Lower lobe of right lung (tissue), 2 donors: ENCODE measurements at regions not wholly inside any gene's neighbourhood (a gene's known extent, or its start where the extent isn't known, plus 50 kb on each side); places are given as distances from the start of the nearest gene placed in this dataset.

Experiments
- ATAC-seq, 2 donors: fragments of 200-7000 bp; cut with Tn5 transposase; one replicate each; pipeline ENCODE4 v1.9.1; 2020 to 2022; ENCODE audit warnings: mild to moderate bottlenecking in 2 of 2, moderate library complexity in 2 of 2
- DNase-seq: peaks from one replicate; pipeline ENCODE4 v3.0.0-alpha.2; 2020
- H3K27ac ChIP-seq: fragments of 200-600 bp; one replicate; pipeline ENCODE4 v1.8.0; 2022
- H3K27me3 ChIP-seq: fragments of 200-600 bp; one replicate; pipeline ENCODE4 v1.8.0; 2022; ENCODE audit warnings: low read depth
- H3K36me3 ChIP-seq: fragments of 200-600 bp; one replicate; pipeline ENCODE4 v1.8.0; 2022; ENCODE audit warnings: mild to moderate bottlenecking
- H3K4me1 ChIP-seq: fragments of 200-600 bp; one replicate; pipeline ENCODE4 v1.8.0; 2022
- H3K4me3 ChIP-seq: fragments of 200-600 bp; one replicate; pipeline ENCODE4 v1.8.0; 2022; ENCODE audit warnings: mild to moderate bottlenecking
- H3K9me3 ChIP-seq: fragments of 200-600 bp; one replicate; pipeline ENCODE4 v1.8.0; 2022
- CTCF ChIP-seq: fragments of 200-600 bp; IDR thresholded peaks from one replicate; pipeline ENCODE4 v1.8.0; 2022; ENCODE audit warnings: antibody characterized with exemption, mild to moderate bottlenecking
- intact Hi-C: fragments of 100-400 bp; cut with DNase I; formaldehyde crosslinking; loops from one replicate; pipeline ENCODE4 v1.11.0; 2022
- donor health status: DM: no; HTN: yes; CAD: no; lungs with severe emphysema.

GRCh38 chr6:56400273-56400672 is 152.9 kb upstream of the COL21A1 start:
- DNase-seq (no peak), ATAC-seq (peak in 1 of 2 donors; percentile 24)
- no peak overlapping the region for H3K27ac ChIP-seq
- no peaks in the 10 kb centered on the region for H3K4me1 ChIP-seq
- H3K27me3 ChIP-seq: no peaks in the 10 kb centered on the region
- intact Hi-C loops: no loop called here
- no peak for TF ChIP-seq CTCF
- no peak overlapping the region for H3K4me3 ChIP-seq
- H3K36me3 ChIP-seq: no peaks in the 10 kb centered on the region
- no peaks in the 10 kb centered on the region for H3K9me3 ChIP-seq

- DNase-seq (no peak), ATAC-seq (peak in 1 of 2 donors; percentile 28)
- intact Hi-C loops: no loop called here
- Histone ChIP-seq H3K4me1 (no peaks in the 10 kb centered on the region), H3K9me3 (no peaks in the 10 kb centered on the region), H3K27ac (no peak overlapping the region), H3K27me3 (no peaks in the 10 kb centered on the region), H3K36me3 (no peaks in the 10 kb centered on the region), H3K4me3 (no peak overlapping the region)
- TF ChIP-seq CTCF: no peak
Observed at GRCh38 chr6:56399672-56400263, 152.4 kb upstream of the COL21A1 start.

GRCh38 chr6:56399250-56399671 is 151.9 kb upstream of the COL21A1 start:
- Histone ChIP-seq H3K27ac (no peak overlapping the region), H3K36me3 (no peaks in the 10 kb centered on the region), H3K4me1 (no peaks in the 10 kb centered on the region), H3K4me3 (no peak overlapping the region), H3K9me3 (no peaks in the 10 kb centered on the region), H3K27me3 (no peaks in the 10 kb centered on the region)
- TF ChIP-seq CTCF: no peak
- DNase-seq: no peak
- peak in 1 of 2 donors; percentile 21 for ATAC-seq
- intact Hi-C loops: no loop called here

- Histone ChIP-seq H3K36me3 (no peaks in the 10 kb centered on the region), H3K27ac (no peak overlapping the region), H3K27me3 (no peaks in the 10 kb centered on the region), H3K9me3 (no peaks in the 10 kb centered on the region), H3K4me1 (no peaks in the 10 kb centered on the region), H3K4me3 (no peak overlapping the region)
- DNase-seq (no peak), ATAC-seq (no peak)
- intact Hi-C loops: no loop called here
- TF ChIP-seq CTCF: no peak
Observed at GRCh38 chr6:56396435-56396834, 149.1 kb upstream of the COL21A1 start.

GRCh38 chr6:56393615-56394612 is 146.5 kb upstream of the COL21A1 start:
- Histone ChIP-seq H3K36me3 (no peaks in the 10 kb centered on the region), H3K27me3 (no peaks in the 10 kb centered on the region), H3K27ac (no peak overlapping the region), H3K4me1 (no peaks in the 10 kb centered on the region), H3K4me3 (no peak overlapping the region), H3K9me3 (no peaks in the 10 kb centered on the region)
- no peak for TF ChIP-seq CTCF
- ATAC-seq (no peak), DNase-seq (no peak)
- intact Hi-C loops: no loop called here
